ENCODE measurements at regions not wholly inside any gene's neighbourhood (a gene's known extent, or its start where the extent isn't known, plus 50 kb on each side); places are given as distances from the start of the nearest gene placed in this dataset.

DNA sequence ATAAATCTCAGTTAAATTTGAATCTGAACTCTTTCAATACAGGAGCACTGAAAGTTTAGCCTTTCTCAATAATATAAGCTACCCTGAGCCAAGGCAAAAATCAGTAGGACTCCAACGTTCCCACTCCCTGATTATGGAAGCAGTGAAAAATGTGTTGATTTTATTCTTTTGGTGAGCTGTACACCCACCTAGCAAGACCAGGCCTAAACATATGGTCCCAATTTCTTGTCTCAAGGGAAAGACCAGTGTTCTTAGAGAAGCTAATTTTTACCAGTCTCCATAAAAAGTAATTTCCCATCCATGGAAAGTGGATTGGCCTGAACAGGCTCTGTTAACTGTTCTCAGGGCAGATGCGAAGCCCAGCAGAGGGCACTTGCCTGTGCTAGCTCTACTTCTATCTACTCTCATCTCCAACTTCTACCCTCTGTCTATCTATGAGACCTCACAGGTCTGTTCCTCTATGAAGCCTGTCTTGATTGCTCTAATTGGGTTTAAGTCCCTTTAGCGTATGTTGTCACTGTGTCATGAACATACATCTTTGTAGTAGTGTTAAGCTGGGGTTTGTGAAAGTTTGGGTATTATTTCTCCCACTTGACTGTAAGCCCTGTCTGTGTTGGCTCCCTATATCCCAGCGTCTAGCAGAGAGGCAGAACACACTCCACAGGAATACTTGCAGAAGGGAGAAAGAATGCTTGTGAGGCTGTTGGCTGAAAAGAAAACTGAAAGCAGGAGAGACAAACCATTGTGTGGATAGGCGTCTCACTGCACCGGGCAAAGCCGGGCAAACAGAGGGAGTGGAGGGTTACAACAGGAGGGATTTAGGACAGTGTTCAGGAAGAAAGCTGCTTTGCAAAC is 167.1 kb upstream of the MAF start:
- no peak for DNase-seq

DNA sequence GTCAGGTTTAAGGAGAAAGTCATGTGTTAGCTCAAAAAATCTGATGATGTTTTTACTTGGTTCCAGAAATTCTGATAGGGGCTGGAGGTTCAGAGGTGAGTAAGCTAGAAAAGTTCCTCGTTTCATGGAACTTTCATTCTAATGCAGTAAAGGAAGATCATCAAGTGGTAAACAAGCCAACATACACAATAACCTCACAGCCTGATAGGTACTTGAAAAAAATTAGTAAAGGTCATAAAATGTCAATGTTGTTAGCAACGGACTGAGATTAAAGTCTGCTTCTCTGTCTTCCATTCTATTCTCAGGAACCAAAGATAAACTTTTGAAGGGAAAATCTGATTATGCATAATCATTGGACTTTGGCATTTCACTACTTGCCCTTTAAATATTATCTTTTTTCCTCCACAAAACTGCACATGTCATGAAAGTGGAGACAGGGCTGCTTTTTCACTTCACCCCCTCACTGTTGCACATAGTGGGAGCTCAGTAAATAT is 165.4 kb upstream of the MAF start:
- no peak for DNase-seq

DNA sequence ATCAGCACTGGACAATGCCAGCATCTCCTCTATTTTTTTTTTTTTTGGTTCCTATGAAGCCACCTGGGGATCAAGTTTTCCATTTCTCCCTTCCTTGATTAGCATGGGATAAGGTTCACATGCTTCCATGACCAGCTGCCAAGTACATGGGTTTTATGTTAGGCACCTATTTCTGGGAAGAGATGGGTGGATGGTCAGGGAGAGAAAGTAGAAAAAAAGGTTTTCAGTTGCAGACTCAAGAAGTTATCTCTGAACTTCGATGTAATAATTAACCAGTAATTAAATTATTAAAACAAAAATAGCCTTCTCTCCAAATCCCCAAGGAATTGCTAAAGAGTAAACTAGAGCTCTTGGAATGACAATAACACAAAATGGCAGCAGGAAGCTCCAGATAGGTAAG is 164.9 kb upstream of the MAF start:
- no peak for DNase-seq

DNA sequence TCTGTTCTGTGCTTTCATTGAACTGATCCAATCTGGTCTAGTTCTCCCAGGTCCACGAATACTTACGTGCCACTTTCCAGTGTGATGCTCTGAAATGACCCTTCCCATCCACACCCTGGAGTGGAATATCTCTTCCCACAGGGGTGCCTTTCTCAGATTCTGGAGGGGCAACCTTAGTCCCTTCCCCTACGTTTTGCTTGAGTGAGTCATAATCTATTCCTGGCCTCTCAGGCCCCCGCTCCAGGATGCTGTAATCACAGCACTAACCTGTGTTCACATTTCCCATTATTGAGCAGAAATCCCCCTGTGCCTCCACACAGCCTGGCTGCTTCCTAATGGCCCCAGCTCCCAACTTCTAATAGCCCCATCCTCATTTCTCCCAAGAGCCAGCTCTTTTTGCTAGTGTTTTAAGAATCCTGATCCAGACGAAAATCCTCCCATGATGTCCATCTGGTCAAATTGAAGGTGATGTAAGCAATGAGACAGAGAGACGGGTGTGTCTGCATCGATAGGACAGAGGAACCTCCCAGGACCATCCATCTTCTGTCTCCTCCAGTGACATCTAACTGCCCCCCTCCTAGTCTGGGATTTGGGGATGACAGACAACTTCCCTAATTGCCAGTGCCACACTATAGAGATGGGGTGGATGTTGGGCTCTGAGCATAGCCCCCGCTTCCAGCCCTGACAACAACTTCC is 164.0 kb upstream of the MAF start:
- no peak for DNase-seq

DNA sequence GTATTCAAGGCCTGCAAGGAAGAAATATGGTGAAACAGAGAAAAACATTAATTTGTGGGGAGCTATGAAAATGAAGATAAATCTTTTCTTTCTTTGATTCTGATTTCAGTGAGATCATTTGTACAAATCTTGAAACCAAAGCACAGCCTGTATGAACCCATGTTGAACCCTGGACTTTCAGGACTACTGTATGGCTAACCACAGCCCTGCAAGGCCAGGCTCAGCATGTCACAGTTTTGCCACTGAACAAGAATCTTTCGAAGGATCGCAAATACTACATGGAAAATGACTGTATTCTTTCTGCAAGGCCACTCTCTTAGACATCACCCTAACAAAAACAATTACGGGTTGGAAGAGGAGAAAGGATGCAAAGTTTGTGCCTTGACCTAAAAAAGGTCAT is 161.7 kb upstream of the MAF start:
- no peak for DNase-seq

DNA sequence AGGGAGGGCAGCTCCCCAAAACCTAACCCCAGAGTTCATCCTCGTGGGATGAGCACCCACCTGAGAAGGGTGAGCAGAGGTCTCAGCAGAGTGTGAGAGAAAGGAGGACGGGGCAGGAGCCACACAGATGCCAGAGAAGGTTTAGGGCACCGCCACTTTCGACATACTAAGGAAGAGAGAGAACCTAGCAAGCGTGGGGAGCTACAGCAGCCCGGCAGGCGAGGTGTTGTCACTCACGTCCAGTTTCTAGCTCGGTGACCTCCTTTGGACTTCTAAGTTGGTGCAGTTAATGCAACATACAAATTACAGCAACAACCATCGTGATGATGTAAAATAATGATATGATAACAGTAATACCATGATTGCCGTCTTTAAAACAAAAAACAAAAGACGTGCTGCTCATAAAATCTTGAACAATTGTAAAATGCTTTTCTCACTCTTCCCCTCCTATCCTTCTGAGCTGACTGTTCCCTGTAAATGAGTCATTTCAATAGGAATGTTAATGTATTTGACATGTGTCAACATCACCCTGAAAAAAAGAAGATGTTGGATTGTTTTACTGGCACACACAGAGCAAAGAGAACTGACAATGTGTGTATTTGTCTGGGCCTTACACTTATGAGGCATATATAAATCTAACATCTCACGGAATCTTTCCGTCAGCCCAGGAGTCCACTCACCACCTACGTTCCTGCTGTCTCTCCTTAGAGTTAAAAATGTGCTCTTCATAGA is 158.2 kb upstream of the MAF start:
- DNase-seq, result no peak

DNA sequence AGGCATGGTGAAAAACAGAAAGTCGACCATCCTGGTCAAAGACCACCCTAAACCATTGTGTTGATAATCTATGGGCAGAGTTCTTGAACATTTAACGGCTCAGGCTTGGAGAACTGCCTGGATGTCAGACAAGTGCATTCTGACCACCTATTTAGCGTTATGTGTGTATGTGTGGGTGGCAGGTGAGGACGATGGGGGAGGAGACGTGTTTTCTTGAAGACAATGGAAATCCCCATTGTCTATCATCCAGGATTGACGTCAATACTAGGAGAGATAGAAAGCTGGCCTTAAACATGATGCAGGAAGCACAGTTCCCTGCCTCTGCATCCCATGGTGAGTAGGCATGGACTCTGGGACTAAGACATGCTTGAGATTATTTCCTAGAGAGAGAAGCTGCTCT is 157.4 kb upstream of the MAF start:
- no peak for DNase-seq

DNA sequence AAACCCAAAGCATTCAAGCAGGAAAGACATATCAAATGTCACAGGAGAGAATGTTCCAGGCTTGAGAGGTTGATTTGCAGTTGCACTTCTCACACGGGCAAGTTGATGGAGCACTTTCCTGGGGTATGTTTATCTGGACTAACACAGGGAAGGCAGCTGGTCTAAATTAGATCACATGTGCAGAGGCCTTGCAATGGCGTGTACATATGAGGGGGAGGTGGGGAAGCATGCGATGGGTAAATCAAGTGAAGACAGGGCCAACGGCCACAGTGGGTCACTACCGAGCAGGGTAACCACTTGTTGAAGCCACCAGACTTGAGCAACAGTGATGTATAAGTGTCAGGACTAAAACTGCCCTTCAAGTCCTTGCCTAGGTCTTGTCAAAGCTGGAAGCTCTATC is 156.6 kb upstream of the MAF start:
- no peak for DNase-seq

DNA sequence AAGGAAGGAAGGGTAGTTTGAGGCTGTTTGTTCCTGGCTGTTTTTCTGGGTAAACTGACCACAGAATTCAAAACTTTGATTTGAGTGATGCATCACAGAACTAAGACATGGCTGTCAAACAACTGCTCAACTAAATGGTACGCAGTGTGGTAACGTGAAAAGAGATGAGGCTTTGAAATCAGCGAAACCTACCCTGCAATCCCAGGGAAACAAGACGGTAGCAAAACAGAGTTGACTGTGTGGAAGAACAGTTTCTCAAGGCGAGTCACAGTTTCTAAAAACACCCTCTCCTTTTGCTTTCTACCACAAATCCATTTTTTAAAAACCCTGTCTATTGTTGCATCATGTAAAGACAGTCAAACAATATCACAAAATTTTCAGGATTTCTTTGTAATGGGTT is 156.0 kb upstream of the MAF start:
- no peak for DNase-seq

DNA sequence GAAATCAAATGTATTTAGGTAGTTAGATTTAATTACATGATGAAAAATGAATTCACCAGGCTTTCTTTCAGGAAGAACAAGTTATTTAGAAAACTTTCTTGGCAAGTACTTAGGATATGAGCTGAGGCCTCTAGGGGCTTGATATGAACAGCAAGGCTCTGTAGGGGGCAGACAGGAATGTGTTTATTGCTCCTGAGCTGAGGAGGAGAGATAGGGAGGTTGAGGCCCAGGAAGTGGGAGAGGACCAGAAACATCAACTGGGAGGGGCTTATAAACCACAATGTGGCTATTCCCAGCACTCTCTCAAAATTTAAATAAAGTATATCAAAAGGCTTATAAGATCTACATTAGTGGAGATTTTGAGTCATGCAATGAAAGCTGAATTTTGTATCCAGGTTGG is 154.0 kb upstream of the MAF start:
- DNase-seq, result no peak

DNA sequence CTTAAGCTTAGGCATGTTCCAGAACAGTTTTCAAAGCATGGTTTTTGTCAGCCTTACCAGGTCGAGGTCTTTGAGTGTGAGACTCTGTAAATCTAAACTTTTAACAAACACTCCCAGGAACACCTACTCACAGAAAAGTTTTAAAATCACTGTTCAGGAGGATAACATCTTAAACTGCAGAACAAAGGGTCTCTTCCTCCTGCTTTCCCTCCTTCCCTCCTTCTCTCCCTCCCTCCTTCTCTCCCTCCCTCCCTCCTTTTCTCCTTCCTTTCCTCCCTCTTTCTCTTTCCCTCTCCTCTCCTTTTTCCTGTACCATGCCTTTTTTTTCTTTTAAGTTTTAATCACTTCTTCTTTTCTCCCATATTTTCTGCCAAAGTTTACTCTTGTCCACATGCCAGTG is 153.5 kb upstream of the MAF start:
- DNase-seq, result no peak

DNA sequence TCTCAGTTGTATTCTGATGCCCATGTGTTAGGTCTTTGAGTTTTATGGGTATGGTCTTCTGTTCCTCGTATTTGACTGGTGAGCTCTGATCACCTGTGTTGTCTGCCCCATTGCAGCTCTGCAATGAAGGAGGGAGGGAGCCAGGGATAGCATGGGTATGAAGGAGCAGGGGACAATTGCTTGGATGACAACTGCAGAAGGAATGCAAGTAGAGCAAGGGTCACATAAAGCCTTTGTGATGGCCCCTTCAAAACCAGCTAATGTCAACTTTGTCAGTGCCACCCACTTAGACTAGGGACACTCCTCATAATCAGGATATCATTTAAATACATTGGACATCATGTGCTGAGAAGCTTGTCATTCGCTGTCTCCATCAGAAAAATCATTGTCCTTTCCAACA is 152.7 kb upstream of the MAF start:
- DNase-seq, result no peak

DNA sequence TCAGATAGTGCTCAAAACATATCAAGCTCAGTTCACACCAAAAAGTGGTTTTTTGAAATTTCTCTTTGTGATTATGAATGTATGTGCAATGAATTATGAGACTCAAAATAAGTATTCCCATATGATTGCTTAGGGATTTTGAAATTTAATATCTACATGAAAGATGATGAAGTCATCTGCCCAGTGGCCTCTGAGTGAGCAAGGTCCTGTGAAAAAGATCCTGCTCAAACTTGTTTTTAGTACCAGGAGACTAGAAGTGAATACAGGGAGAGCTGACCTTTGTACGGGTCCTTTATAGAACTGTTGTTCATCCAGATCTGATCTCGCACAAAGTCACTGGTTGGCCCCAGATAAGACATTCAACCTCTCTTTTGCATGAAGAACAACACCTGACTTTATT is 151.9 kb upstream of the MAF start:
- DNase-seq, result no peak

DNA sequence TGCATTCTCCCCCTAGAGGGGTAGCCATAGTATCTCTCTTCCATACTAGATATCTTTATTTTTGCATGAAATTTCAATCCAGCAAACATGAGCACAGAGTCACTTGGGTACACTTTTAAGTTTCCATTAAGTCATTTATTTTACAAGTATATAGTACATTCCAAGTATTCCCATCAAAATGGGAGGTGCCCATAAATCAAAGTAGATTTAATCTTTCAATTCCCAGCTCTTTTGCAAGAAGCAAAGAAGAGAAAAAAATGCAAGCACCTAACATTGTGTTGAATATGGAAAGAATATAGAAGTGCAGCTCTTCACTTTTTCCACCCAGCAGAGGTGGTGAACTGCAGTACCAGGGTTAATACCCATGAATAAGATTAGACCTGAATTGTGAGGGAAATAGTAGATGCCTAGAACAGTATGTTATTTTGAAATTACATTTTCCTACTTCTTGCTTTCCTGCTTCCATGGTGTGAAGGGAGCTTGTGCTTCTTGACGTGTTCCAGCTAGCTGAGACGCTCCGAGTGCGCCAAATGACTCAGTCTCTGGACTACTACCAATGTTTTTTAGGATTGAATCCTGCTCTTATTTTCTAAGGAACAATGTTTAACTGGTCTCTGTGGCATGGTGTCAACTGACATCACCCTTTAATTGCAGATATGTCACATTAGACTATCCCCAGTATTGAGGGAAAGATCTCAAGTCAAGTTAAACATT is 151.1 kb upstream of the MAF start:
- DNase-seq, result no peak

DNA sequence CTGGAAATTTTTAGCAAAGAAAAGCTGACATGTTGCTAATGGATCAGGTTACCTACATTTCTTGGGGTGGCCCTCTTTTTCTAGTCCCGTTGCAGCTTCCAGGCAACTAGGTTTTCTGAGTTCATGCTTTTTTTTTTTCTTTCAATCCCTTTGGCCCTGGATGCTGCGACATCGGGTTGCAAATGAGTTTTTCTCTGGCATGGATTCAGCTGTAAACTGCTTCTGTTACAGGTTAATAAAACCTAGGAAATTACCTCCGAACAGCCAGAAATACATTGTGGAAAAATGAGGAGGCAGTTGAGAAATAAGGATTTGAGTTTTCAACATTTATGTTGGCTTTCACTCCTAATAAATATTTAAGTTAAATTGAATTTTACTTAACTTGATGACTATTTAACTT is 149.8 kb upstream of the MAF start:
- no peak for DNase-seq

DNA sequence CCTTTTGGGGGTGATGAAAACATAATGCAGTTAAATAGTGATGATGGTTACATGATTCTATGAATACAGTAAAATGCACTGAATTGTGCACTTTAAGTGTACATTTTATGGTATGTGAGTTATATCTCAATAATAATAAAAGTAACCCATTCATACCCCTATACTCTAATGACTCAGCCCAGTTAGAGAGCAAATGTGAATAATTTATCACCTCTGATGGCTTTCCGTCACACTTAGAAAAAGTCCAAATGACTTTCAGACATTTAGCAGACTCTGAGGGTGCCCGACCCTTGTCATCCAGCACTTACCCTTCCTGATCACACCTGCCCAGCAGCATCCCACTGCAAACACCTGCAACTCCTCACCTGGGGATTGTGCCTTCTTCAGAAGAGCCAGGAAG is 148.1 kb upstream of the MAF start:
- DNase-seq, result no peak

DNA sequence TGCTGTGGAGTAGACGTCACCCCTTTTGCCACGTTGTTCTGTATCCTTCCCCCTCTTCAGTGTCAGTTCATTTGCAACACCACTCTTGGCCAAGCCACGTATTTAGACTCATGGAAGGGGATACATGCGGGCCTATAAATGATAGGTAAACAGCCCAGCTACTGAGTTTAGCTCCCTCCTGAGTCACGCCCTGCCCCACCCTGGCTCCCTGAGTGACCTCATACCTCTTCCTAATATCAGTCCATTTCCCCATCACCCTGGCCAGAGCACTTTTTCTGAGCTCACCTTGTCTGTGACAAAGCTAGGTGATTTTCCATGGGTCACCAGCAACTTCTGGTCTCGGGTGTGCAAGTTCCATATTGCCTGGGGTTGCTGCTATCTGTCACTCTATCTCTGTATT is 147.2 kb upstream of the MAF start:
- no peak for DNase-seq

DNA sequence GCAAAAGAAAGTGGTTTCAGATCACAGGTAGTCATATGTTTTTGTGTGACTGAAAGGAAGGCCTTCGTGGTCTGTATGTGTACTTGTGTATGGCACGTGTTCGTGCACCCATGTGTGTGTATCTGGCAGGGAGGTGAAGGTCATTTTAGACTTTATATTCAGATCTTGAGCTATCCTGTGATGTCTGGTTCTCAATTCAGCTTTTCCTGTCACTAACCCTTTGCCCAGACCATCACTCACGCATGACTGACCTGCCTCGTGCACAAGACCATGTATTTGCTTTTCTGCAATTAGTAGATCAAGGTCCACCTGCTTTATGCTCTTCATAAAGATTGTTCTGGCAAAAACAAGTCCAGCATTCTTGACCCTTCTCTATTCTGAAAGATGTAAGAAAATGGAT is 139.7 kb upstream of the MAF start:
- DNase-seq, result no peak

DNA sequence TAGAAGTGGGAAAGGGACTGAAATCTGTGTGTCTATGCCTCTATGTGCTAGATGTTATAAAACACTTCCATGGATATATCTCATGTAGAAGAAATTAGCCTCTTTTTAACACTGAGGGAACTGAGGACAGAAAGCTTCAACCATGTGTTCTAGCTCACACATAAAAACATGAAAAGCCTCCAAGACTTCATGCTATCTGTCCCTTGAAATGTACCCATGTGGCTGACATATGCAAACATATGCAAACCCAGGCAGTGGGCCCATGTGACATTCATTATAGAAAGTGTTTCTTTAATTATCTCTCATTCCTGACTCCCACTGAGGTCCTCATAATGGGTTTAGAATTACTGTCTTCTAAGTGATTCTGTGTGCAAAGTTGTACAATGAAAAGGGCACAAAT is 134.7 kb upstream of the MAF start:
- DNase-seq, result no peak

DNA sequence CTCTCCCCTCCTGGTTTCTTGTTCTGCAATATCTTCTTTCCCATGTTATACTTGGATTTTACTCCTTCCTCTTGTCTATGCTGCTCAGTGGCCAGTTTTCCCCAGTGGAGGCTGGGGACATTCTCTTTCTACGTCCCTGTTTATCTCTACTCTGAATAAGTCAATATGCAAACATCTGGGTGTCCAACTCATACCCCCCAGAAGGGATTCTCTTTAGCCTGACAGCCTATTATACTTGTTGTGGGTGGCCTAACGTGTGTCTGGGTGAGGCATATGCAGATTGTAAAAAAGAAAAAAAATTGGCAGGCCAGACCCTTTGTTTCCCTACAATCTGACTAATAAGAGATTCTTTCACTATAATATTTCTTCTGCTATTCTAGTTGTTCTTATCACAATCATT is 134.2 kb upstream of the MAF start:
- no peak for DNase-seq

DNA sequence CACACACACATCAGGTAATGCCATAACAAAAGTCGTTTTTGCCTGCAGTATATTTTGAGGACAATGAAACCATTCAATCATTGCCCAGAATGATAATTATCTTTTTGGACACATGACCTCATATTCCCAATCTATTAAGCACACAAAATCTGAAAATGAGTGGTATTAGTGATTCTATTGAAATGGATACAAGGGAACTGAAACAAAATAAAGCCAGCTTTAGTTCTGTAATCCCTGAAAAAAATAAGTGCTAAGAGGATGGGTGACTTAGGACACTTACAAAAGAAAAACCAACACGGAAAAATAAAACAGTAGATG is 128.3 kb upstream of the MAF start:
- DNase-seq, result no peak

DNA sequence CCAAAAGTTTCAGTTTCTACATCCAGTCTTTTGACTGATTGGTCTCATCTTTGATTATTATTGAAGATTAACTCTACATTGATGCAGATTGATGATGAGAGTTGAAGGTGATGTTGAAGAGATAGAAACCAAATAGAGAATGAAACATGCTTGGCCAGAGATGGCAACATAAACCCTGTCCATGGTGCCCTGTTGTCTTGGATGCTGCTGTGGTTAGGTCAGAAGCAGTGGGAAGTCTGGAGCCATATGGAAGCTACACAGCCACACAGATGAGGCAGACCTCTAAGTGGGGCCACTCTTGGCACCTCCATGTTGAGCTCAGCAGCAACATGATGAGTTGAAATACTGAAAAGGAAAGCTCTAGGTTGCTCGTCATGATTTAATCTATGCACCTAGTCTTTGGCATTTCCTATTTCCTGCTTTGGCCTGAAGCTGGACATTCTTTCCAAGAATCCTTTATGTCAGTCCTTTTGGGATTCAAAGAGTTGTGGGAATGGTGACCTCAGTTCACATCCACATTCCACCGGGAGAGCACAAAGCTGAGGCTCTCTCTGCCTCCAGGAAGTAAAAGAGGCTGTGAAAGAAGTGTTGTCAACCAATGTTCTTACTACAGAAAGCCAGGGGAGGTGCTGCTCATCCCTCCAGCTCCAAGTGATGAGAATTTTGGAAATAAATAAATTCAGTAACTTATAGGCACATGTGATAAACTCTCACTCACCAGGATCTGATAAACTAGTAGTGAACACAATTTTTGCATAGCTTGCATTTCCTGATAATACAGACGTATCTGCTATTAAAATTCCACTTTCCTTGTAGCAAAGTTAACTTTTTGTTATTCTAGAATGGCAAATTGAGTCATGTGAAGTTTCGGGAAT is 127.7 kb upstream of the MAF start:
- DNase-seq, result no peak
